Caco-2 (cell line): ENCODE measurements at regions not wholly inside any gene's neighbourhood (a gene's known extent, or its start where the extent isn't known, plus 50 kb on each side); places are given as distances from the start of the nearest gene placed in this dataset.

Source experiments
- BruUV-seq: library from RNA; stranded (reverse); fragments of 400-500 nt; replicated peaks from 2 replicates; lab custom pipeline; 2021; lab: Mats Ljungman, UMichigan
- CTCF ChIA-PET: fragments of 300-600 bp; sonication (Branson Sonifier 250); formaldehyde crosslinking; loops from one replicate; lab custom pipeline; 2022; ENCODE audit warnings: antibody characterized with exemption; lab: Charles Lee
- POLR2A ChIA-PET: fragments of 300-600 bp; sonication (Branson Sonifier 250); formaldehyde crosslinking; loops from one replicate; lab custom pipeline; 2022; ENCODE audit warnings: antibody characterized with exemption; lab: Charles Lee
- DNase-seq, 2 experiments: peaks; one replicate each; pipeline versions ENCODE4 v3.0.0 to v3.0.0-alpha.2; 2020 to 2022
- H3K27me3 ChIP-seq: replicated peaks from 2 replicates; pipeline ENCODE4 v1.6.0; 2011; ENCODE audit warnings: low read length; ENCODE audit not compliant: control insufficient read depth, insufficient read depth
- H3K36me3 ChIP-seq: 2 replicates; pipeline ENCODE4 v1.5.1; 2011; ENCODE audit warnings: low read length; ENCODE audit not compliant: control insufficient read depth, insufficient read depth
- H3K4me1 ChIP-seq: fragments of 250-450 bp; sonication (Bioruptor Pico); 2 replicates; pipeline ENCODE4 v1.5.1; 2020; ENCODE audit warnings: mild to moderate bottlenecking
- H3K4me3 ChIP-seq: 2 replicates; pipeline ENCODE4 v1.5.1; 2011; ENCODE audit warnings: low read depth, mild to moderate bottlenecking, control low read depth, low read length
- H3K9me3 ChIP-seq: fragments of 250-450 bp; sonication (Bioruptor Pico); 2 replicates; pipeline ENCODE4 v1.5.1; 2020; ENCODE audit warnings: mild to moderate bottlenecking, moderate library complexity
- H3K27ac Mint-ChIP-seq: one replicate; pipeline ENCODE4 v1.8.0; 2022; ENCODE audit warnings: mixed read lengths; ENCODE audit not compliant: unreplicated experiment
- H3K27me3 Mint-ChIP-seq: one replicate; pipeline ENCODE4 v1.8.0; 2022; ENCODE audit warnings: mixed read lengths; ENCODE audit not compliant: insufficient read depth, unreplicated experiment
- H3K36me3 Mint-ChIP-seq: one replicate; pipeline ENCODE4 v1.8.0; 2022; ENCODE audit warnings: mild to moderate bottlenecking, mixed read lengths; ENCODE audit not compliant: insufficient read depth, unreplicated experiment
- H3K4me1 Mint-ChIP-seq: one replicate; pipeline ENCODE4 v1.8.0; 2022; ENCODE audit warnings: low read depth, mixed read lengths; ENCODE audit not compliant: unreplicated experiment
- H3K4me3 Mint-ChIP-seq: one replicate; pipeline ENCODE4 v1.8.0; 2022; ENCODE audit warnings: mild to moderate bottlenecking, moderate library complexity, mixed read lengths; ENCODE audit not compliant: unreplicated experiment
- H3K9me3 Mint-ChIP-seq: one replicate; pipeline ENCODE4 v1.8.0; 2022; ENCODE audit warnings: mixed read lengths; ENCODE audit not compliant: unreplicated experiment
- intact Hi-C: fragments of 100-400 bp; cut with micrococcal nuclease; formaldehyde crosslinking; loops from one replicate; pipeline ENCODE4 v1.10.0; 2022; ENCODE audit not compliant: unreplicated experiment
- TF ChIP-seq, protein P1 (sequence below), 2 experiments: fragments of 200-600 bp in 1 of 2; IDR thresholded peaks; 1 replicate in 1 of 2; 2 replicates in 1 of 2; pipeline versions ENCODE4 v1.5.1 to v1.8.0; 2011 to 2022; ENCODE audit warnings: antibody characterized with exemption in 1 of 2, control low read depth in 1 of 2, inconsistent platforms in 1 of 2, low read depth in 1 of 2, low read length in 1 of 2, mild to moderate bottlenecking in 1 of 2, moderate library complexity in 1 of 2; ENCODE audit not compliant: insufficient read depth in 1 of 2, severe bottlenecking in 1 of 2, unreplicated experiment in 1 of 2

DNA sequence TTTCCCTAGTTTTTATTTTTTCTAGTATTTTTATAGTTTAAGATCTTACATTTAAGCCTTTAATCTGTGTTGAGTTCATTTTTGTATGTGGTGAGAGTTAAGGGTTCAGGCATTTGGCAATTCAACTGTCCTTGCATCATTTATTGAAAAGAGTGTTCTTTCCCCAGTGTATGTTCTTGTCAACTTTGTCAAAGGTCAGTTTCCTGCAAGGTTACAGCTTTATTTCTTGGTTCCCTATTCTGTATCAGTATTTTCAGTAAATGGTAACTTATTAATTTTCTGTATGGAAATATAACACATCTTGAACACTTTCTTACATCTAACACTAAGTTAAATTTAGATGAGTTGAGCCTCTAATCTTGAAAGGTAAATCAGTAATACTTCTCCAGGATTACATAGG is 1770.1 kb downstream of the OTOL1 start:
- ChIA-PET CTCF (no interaction called here), POLR2A (no interaction called here)
- Mint-ChIP-seq H3K27me3 (peaks cover 5% of the 10 kb centered on the region), H3K4me3 (no peak overlapping the region), H3K36me3 (no peaks in the 10 kb centered on the region), H3K27ac (no peak overlapping the region), H3K9me3 (no peaks in the 10 kb centered on the region), H3K4me1 (no peaks in the 10 kb centered on the region)
- intact Hi-C loops: no loop called here
- H3K27me3 ChIP-seq: no peaks in the 10 kb centered on the region
- no peak overlapping the region for H3K4me3 ChIP-seq
- no peaks in the 10 kb centered on the region for H3K36me3 ChIP-seq
- no peak for DNase-seq
- H3K4me1 ChIP-seq: no peaks in the 10 kb centered on the region
- no peaks in the 10 kb centered on the region for H3K9me3 ChIP-seq
- TF ChIP-seq, protein P1, sequence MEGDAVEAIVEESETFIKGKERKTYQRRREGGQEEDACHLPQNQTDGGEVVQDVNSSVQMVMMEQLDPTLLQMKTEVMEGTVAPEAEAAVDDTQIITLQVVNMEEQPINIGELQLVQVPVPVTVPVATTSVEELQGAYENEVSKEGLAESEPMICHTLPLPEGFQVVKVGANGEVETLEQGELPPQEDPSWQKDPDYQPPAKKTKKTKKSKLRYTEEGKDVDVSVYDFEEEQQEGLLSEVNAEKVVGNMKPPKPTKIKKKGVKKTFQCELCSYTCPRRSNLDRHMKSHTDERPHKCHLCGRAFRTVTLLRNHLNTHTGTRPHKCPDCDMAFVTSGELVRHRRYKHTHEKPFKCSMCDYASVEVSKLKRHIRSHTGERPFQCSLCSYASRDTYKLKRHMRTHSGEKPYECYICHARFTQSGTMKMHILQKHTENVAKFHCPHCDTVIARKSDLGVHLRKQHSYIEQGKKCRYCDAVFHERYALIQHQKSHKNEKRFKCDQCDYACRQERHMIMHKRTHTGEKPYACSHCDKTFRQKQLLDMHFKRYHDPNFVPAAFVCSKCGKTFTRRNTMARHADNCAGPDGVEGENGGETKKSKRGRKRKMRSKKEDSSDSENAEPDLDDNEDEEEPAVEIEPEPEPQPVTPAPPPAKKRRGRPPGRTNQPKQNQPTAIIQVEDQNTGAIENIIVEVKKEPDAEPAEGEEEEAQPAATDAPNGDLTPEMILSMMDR (IDR thresholded peaks at IDR 0.05; ENCODE audit: insufficient read depth in 1 of 2, low read depth in 1 of 2, low read length in 1 of 2, severe bottlenecking in 1 of 2, unreplicated experiment in 1 of 2): no peak
- BruUV-seq: no TSS peak

DNA sequence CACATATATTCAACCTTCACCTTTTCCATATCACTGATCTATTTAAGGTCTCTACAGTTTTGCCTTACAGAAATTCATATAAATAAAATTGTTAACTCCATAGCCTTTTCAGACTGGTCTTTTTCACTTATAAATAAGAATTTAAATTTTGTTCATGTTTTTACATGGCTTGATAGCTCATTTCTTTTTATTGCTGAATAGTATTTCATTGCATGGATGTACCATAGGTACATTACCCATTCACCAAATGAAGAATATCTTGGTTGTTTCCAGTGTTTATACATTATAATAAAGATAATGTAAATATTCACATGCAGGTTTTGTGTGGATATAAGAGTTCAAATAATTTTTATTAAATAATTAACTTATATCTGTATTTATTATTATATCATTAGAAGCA is 1765.0 kb downstream of the OTOL1 start:
- Mint-ChIP-seq H3K27ac (no peak overlapping the region), H3K4me1 (no peaks in the 10 kb centered on the region), H3K27me3 (no peaks in the 10 kb centered on the region), H3K36me3 (no peaks in the 10 kb centered on the region), H3K4me3 (no peak overlapping the region), H3K9me3 (no peaks in the 10 kb centered on the region)
- intact Hi-C loops: no loop called here
- Histone ChIP-seq H3K9me3 (no peaks in the 10 kb centered on the region), H3K36me3 (no peaks in the 10 kb centered on the region), H3K4me1 (no peaks in the 10 kb centered on the region), H3K4me3 (no peak overlapping the region), H3K27me3 (no peaks in the 10 kb centered on the region)
- POLR2A ChIA-PET: no interaction called here
- CTCF ChIA-PET: no interaction called here
- TF ChIP-seq, protein P1 (IDR thresholded peaks at IDR 0.05; ENCODE audit: insufficient read depth in 1 of 2, low read depth in 1 of 2, low read length in 1 of 2, severe bottlenecking in 1 of 2, unreplicated experiment in 1 of 2): no peak
- no peak for DNase-seq
- BruUV-seq: no TSS peak

DNA sequence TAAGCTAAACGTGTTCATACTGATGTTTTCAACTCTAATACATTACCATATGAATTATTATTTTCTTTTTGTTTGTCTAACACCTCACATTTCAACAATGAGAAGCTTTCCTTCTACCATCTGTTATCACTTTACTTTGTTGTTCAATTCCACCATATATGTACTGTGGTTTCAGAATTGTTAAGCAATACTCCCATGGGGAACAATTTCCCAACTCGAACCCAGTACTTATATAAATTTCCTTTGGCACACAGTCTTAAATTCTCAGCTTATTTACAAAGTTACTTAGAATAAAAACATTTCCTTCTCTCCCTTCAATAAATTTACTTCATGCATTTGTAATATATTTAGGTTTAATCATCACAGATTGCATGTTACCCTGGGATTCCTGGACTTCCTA is 1764.4 kb downstream of the OTOL1 start:
- Histone ChIP-seq H3K9me3 (no peaks in the 10 kb centered on the region), H3K4me1 (no peaks in the 10 kb centered on the region), H3K4me3 (no peak overlapping the region), H3K36me3 (no peaks in the 10 kb centered on the region), H3K27me3 (no peaks in the 10 kb centered on the region)
- no TSS peak for BruUV-seq
- H3K4me3 Mint-ChIP-seq: no peak overlapping the region
- no peaks in the 10 kb centered on the region for H3K27me3 Mint-ChIP-seq
- no peak for DNase-seq
- ChIA-PET POLR2A (no interaction called here), CTCF (no interaction called here)
- no peaks in the 10 kb centered on the region for H3K9me3 Mint-ChIP-seq
- H3K36me3 Mint-ChIP-seq: no peaks in the 10 kb centered on the region
- H3K27ac Mint-ChIP-seq: no peak overlapping the region
- TF ChIP-seq, protein P1 (IDR thresholded peaks at IDR 0.05; ENCODE audit: insufficient read depth in 1 of 2, low read depth in 1 of 2, low read length in 1 of 2, severe bottlenecking in 1 of 2, unreplicated experiment in 1 of 2): no peak
- intact Hi-C loops: no loop called here
- no peaks in the 10 kb centered on the region for H3K4me1 Mint-ChIP-seq
